ENCODE measurements at regions not wholly inside any gene's neighbourhood (a gene's known extent, or its start where the extent isn't known, plus 50 kb on each side); places are given as distances from the start of the nearest gene placed in this dataset.
A peak's percentile ranks its signal among the peaks of the same experiment; 100 is the strongest.

GRCh38 chr15:24862726-24863521, 91.9 kb upstream of the SNRPN start:
- no peak overlapping the region for H3K9ac ChIP-seq (ENCODE audit: low read length in 5 of 5)
- no peaks in the 10 kb centered on the region for H3K36me3 ChIP-seq (ENCODE audit: control insufficient read depth in 5 of 5, insufficient read depth in 5 of 5, low read length in 5 of 5)
- H3K9me3 ChIP-seq (ENCODE audit: control insufficient read depth in 5 of 5, low read length in 5 of 5): peaks cover 0 to 6% (median 0%) of the 10 kb centered on the region in 5 donors
- H3K4me1 ChIP-seq (ENCODE audit: control insufficient read depth in 5 of 5, insufficient read depth in 5 of 5, low read length in 5 of 5): no peaks in the 10 kb centered on the region
- no peak overlapping the region for H3K27ac ChIP-seq (ENCODE audit: low read depth, low read length)
- H3K4me3 ChIP-seq (ENCODE audit: low read depth in 1 of 5, low read length in 5 of 5): no peak overlapping the region
- peaks cover 0 to 2% (median 0%) of the 10 kb centered on the region in 5 donors for H3K27me3 ChIP-seq (ENCODE audit: control insufficient read depth in 5 of 5, insufficient read depth in 4 of 5, low read length in 5 of 5)

DNA sequence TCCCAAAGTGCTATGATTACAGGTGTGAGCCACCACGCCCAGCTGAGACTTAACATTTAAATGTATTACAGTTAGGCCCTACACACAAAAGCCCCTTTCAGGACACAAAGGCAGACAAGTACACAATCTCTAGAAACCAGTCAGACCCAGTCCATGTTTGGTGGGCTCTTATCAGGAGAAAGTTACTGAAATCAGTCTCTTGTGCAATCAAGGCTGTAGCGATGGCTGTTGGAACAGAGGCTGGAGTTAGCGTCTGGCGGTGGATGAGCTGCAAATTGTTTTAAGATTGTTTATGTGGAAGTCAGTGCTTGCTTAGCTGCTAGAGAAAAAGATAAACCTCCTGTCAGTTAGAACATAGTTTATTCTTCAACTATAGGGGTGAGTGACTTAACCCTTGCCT, 89.5 kb upstream of the SNRPN start:
- H3K36me3 ChIP-seq (ENCODE audit: control insufficient read depth in 5 of 5, insufficient read depth in 5 of 5, low read length in 5 of 5): no peaks in the 10 kb centered on the region
- no peaks in the 10 kb centered on the region for H3K27me3 ChIP-seq (ENCODE audit: control insufficient read depth in 5 of 5, insufficient read depth in 4 of 5, low read length in 5 of 5)
- peaks cover 0 to 13% (median 0%) of the 10 kb centered on the region in 5 donors for H3K9me3 ChIP-seq (ENCODE audit: control insufficient read depth in 5 of 5, low read length in 5 of 5)
- no peak overlapping the region for H3K27ac ChIP-seq (ENCODE audit: low read depth, low read length)
- H3K4me3 ChIP-seq (ENCODE audit: low read depth in 1 of 5, low read length in 5 of 5): no peak overlapping the region
- no peak overlapping the region for H3K9ac ChIP-seq (ENCODE audit: low read length in 5 of 5)
- no peaks in the 10 kb centered on the region for H3K4me1 ChIP-seq (ENCODE audit: control insufficient read depth in 5 of 5, insufficient read depth in 5 of 5, low read length in 5 of 5)

- H3K27me3 ChIP-seq (ENCODE audit: control insufficient read depth in 5 of 5, insufficient read depth in 4 of 5, low read length in 5 of 5): peaks cover 0 to 3% (median 0%) of the 10 kb centered on the region in 5 donors
- no peak overlapping the region for H3K4me3 ChIP-seq (ENCODE audit: low read depth in 1 of 5, low read length in 5 of 5)
- H3K4me1 ChIP-seq (ENCODE audit: control insufficient read depth in 5 of 5, insufficient read depth in 5 of 5, low read length in 5 of 5): no peaks in the 10 kb centered on the region
- no peak overlapping the region for H3K9ac ChIP-seq (ENCODE audit: low read length in 5 of 5)
- H3K27ac ChIP-seq (ENCODE audit: low read depth, low read length): no peak overlapping the region
- no peaks in the 10 kb centered on the region for H3K36me3 ChIP-seq (ENCODE audit: control insufficient read depth in 5 of 5, insufficient read depth in 5 of 5, low read length in 5 of 5)
- peaks cover 0 to 15% (median 10%) of the 10 kb centered on the region in 5 donors for H3K9me3 ChIP-seq (ENCODE audit: control insufficient read depth in 5 of 5, low read length in 5 of 5)
These were observed 77.6 kb upstream of the SNRPN start for GRCh38 chr15:24877174-24877573.

DNA sequence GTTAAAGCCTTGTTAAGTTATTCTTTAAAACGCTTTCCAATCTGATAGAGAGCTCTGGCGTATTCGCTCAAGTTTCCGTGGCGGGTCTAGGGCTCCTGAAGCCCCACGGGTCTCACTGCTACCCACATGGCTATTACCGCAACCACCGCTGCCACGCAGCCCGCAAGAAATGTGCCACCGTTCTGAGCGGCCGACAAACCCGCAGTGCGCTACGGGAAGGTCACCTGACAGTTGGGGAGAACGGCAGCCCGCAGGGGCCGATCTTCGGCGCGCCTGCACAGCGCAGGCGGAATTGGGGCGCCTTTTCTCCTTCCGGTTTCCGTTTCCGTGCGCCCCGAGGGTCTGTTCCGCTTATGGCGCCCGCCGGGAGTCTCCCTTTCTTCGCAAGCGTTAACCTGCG, 76.6 kb upstream of the SNRPN start:
- peak overlapping the region; percentile 41 to 60 (median 59) for H3K4me3 ChIP-seq (ENCODE audit: low read depth in 1 of 5, low read length in 5 of 5)
- H3K4me1 ChIP-seq (ENCODE audit: control insufficient read depth in 5 of 5, insufficient read depth in 5 of 5, low read length in 5 of 5): no peaks in the 10 kb centered on the region
- peaks cover 0 to 3% (median 0%) of the 10 kb centered on the region in 5 donors for H3K27me3 ChIP-seq (ENCODE audit: control insufficient read depth in 5 of 5, insufficient read depth in 4 of 5, low read length in 5 of 5)
- no peak overlapping the region for H3K27ac ChIP-seq (ENCODE audit: low read depth, low read length)
- peaks cover 0 to 15% (median 10%) of the 10 kb centered on the region in 5 donors for H3K9me3 ChIP-seq (ENCODE audit: control insufficient read depth in 5 of 5, low read length in 5 of 5)
- no peaks in the 10 kb centered on the region for H3K36me3 ChIP-seq (ENCODE audit: control insufficient read depth in 5 of 5, insufficient read depth in 5 of 5, low read length in 5 of 5)
- no peak overlapping the region for H3K9ac ChIP-seq (ENCODE audit: low read length in 5 of 5)

- Histone ChIP-seq H3K9me3 (ENCODE audit: control insufficient read depth in 5 of 5, low read length in 5 of 5) (peaks cover 0 to 15% (median 11%) of the 10 kb centered on the region in 5 donors), H3K27ac (ENCODE audit: low read depth, low read length) (no peak overlapping the region)
These were observed 75.3 kb upstream of the SNRPN start for GRCh38 chr15:24879492-24879891.

GRCh38 chr15:24880663-24881062, 74.1 kb upstream of the SNRPN start:
- no peak overlapping the region for H3K27ac ChIP-seq (ENCODE audit: low read depth, low read length)
- no peaks in the 10 kb centered on the region for H3K36me3 ChIP-seq (ENCODE audit: control insufficient read depth in 5 of 5, insufficient read depth in 5 of 5, low read length in 5 of 5)
- no peak overlapping the region for H3K9ac ChIP-seq (ENCODE audit: low read length in 5 of 5)
- H3K4me1 ChIP-seq (ENCODE audit: control insufficient read depth in 5 of 5, insufficient read depth in 5 of 5, low read length in 5 of 5): no peaks in the 10 kb centered on the region
- H3K4me3 ChIP-seq (ENCODE audit: low read depth in 1 of 5, low read length in 5 of 5): no peak overlapping the region
- H3K9me3 ChIP-seq (ENCODE audit: control insufficient read depth in 5 of 5, low read length in 5 of 5): peaks cover 0 to 13% (median 11%) of the 10 kb centered on the region in 5 donors
- H3K27me3 ChIP-seq (ENCODE audit: control insufficient read depth in 5 of 5, insufficient read depth in 4 of 5, low read length in 5 of 5): peaks cover 0 to 3% (median 0%) of the 10 kb centered on the region in 5 donors

More at GRCh38 chr15:24879492-24879891, 75.3 kb upstream of the SNRPN start:
- Histone ChIP-seq H3K27me3 (ENCODE audit: control insufficient read depth in 5 of 5, insufficient read depth in 4 of 5, low read length in 5 of 5) (peaks cover 0 to 3% (median 0%) of the 10 kb centered on the region in 5 donors), H3K4me1 (ENCODE audit: control insufficient read depth in 5 of 5, insufficient read depth in 5 of 5, low read length in 5 of 5) (no peaks in the 10 kb centered on the region), H3K4me3 (ENCODE audit: low read depth in 1 of 5, low read length in 5 of 5) (no peak overlapping the region), H3K9ac (ENCODE audit: low read length in 5 of 5) (no peak overlapping the region), H3K36me3 (ENCODE audit: control insufficient read depth in 5 of 5, insufficient read depth in 5 of 5, low read length in 5 of 5) (no peaks in the 10 kb centered on the region)

GRCh38 chr15:24886538-24886937, 68.2 kb upstream of the SNRPN start:
- no peak overlapping the region for H3K9ac ChIP-seq (ENCODE audit: low read length in 5 of 5)
- H3K36me3 ChIP-seq (ENCODE audit: control insufficient read depth in 5 of 5, insufficient read depth in 5 of 5, low read length in 5 of 5): no peaks in the 10 kb centered on the region
- H3K4me1 ChIP-seq (ENCODE audit: control insufficient read depth in 5 of 5, insufficient read depth in 5 of 5, low read length in 5 of 5): no peaks in the 10 kb centered on the region
- no peak overlapping the region for H3K4me3 ChIP-seq (ENCODE audit: low read depth in 1 of 5, low read length in 5 of 5)
- H3K27ac ChIP-seq (ENCODE audit: low read depth, low read length): no peak overlapping the region
- no peaks in the 10 kb centered on the region for H3K27me3 ChIP-seq (ENCODE audit: control insufficient read depth in 5 of 5, insufficient read depth in 4 of 5, low read length in 5 of 5)
- peaks cover 0 to 9% (median 3%) of the 10 kb centered on the region in 5 donors for H3K9me3 ChIP-seq (ENCODE audit: control insufficient read depth in 5 of 5, low read length in 5 of 5)

GRCh38 chr15:24898715-24899272, 56.0 kb upstream of the SNRPN start:
- H3K27ac ChIP-seq (ENCODE audit: low read depth, low read length): no peak overlapping the region
- no peaks in the 10 kb centered on the region for H3K36me3 ChIP-seq (ENCODE audit: control insufficient read depth in 5 of 5, insufficient read depth in 5 of 5, low read length in 5 of 5)
- no peak overlapping the region for H3K4me3 ChIP-seq (ENCODE audit: low read depth in 1 of 5, low read length in 5 of 5)
- peaks cover 0 to 10% (median 0%) of the 10 kb centered on the region in 5 donors for H3K9me3 ChIP-seq (ENCODE audit: control insufficient read depth in 5 of 5, low read length in 5 of 5)
- H3K9ac ChIP-seq (ENCODE audit: low read length in 5 of 5): no peak overlapping the region
- no peaks in the 10 kb centered on the region for H3K27me3 ChIP-seq (ENCODE audit: control insufficient read depth in 5 of 5, insufficient read depth in 4 of 5, low read length in 5 of 5)
- no peaks in the 10 kb centered on the region for H3K4me1 ChIP-seq (ENCODE audit: control insufficient read depth in 5 of 5, insufficient read depth in 5 of 5, low read length in 5 of 5)

GRCh38 chr15:24899367-24899766, 55.4 kb upstream of the SNRPN start:
- H3K4me1 ChIP-seq (ENCODE audit: control insufficient read depth in 5 of 5, insufficient read depth in 5 of 5, low read length in 5 of 5): no peaks in the 10 kb centered on the region
- H3K36me3 ChIP-seq (ENCODE audit: control insufficient read depth in 5 of 5, insufficient read depth in 5 of 5, low read length in 5 of 5): no peaks in the 10 kb centered on the region
- H3K4me3 ChIP-seq (ENCODE audit: low read depth in 1 of 5, low read length in 5 of 5): no peak overlapping the region
- H3K9ac ChIP-seq (ENCODE audit: low read length in 5 of 5): no peak overlapping the region
- no peak overlapping the region for H3K27ac ChIP-seq (ENCODE audit: low read depth, low read length)
- H3K27me3 ChIP-seq (ENCODE audit: control insufficient read depth in 5 of 5, insufficient read depth in 4 of 5, low read length in 5 of 5): no peaks in the 10 kb centered on the region
- peaks cover 0 to 10% (median 0%) of the 10 kb centered on the region in 5 donors for H3K9me3 ChIP-seq (ENCODE audit: control insufficient read depth in 5 of 5, low read length in 5 of 5)

DNA sequence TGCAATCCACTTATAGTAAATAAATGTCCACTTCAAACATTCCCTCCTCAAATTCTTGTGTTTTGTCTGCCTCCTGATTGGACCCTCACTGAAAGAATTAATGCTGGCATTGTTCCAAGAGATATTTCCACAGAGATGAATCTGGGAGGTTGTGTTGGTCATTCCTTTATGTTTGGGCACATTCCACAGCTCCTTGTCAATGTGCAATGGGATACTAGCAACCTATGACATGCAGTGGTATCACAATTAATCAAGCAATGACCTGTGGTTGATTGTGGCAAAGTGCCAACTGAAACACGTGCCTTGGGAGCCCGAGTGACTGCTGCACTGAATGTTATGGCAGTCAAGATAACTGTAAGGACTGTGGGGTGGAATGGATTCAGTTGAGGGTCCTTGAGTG, 55.0 kb upstream of the SNRPN start:
- Histone ChIP-seq H3K4me3 (ENCODE audit: low read depth in 1 of 5, low read length in 5 of 5) (no peak overlapping the region), H3K9ac (ENCODE audit: low read length in 5 of 5) (no peak overlapping the region), H3K4me1 (ENCODE audit: control insufficient read depth in 5 of 5, insufficient read depth in 5 of 5, low read length in 5 of 5) (no peaks in the 10 kb centered on the region), H3K27ac (ENCODE audit: low read depth, low read length) (no peak overlapping the region), H3K36me3 (ENCODE audit: control insufficient read depth in 5 of 5, insufficient read depth in 5 of 5, low read length in 5 of 5) (no peaks in the 10 kb centered on the region), H3K27me3 (ENCODE audit: control insufficient read depth in 5 of 5, insufficient read depth in 4 of 5, low read length in 5 of 5) (no peaks in the 10 kb centered on the region), H3K9me3 (ENCODE audit: control insufficient read depth in 5 of 5, low read length in 5 of 5) (peaks cover 0 to 10% (median 0%) of the 10 kb centered on the region in 5 donors)

Data from subcutaneous abdominal adipose tissue (tissue), 5 donors.